HepG2 (cell line): ENCODE measurements at regions not wholly inside any gene's neighbourhood (a gene's known extent, or its start where the extent isn't known, plus 50 kb on each side); places are given as distances from the start of the nearest gene placed in this dataset.

Experiments used
- ATAC-seq: fragments of 200-7000 bp; cut with Tn5 transposase; 3 replicates; pipeline ENCODE4 v1.9.1; 2020; ENCODE audit warnings: mild to moderate bottlenecking, moderate library complexity
- BruUV-seq: library from RNA; stranded (reverse); fragments of 400-500 nt; replicated peaks from 2 replicates; lab custom pipeline; 2021; lab: Mats Ljungman, UMichigan
- CTCF ChIA-PET: fragments of 300-600 bp; formaldehyde crosslinking; extraction: SDS; loops from one replicate; lab custom pipeline; 2021; ENCODE audit warnings: low total read pairs, inconsistent platforms, low intra/inter-chr PET ratio; lab: Yijun Ruan, JAX
- POLR2A ChIA-PET: fragments of 350-600 bp; sonication (Branson Sonifier 250); formaldehyde crosslinking; loops from one replicate; lab custom pipeline; 2020; ENCODE audit warnings: antibody characterized with exemption, inconsistent platforms; lab: Yijun Ruan, JAX
- DNase-seq: peaks from one replicate; pipeline ENCODE4 v3.0.0-alpha.2; 2015; ENCODE audit warnings: low spot score
- FAIRE-seq: peaks from 3 replicates; lab custom pipeline; 2011; peaks lifted over from hg19 to GRCh38; lab: Jason Lieb, UNC
- H2AFZ ChIP-seq: one replicate; pipeline ENCODE4 v1.6.1; 2011; ENCODE audit warnings: low read length, inconsistent platforms
- H3K27ac ChIP-seq: fragments of 300-600 bp; 3 replicates; pipeline ENCODE4 v1.8.0; 2011; ENCODE audit warnings: mixed run types, mild to moderate bottlenecking, mixed read lengths, low read length, inconsistent platforms; ENCODE audit not compliant: insufficient read depth; ENCODE audit errors: extremely low read length
- H3K27me3 ChIP-seq, 2 experiments: fragments of 200-600 bp in 1 of 2; 2 replicates in 1 of 2; 3 replicates in 1 of 2; pipeline versions ENCODE4 v1.6.0 to v1.8.0; 2011; ENCODE audit warnings: low read length in 2 of 2, mild to moderate bottlenecking in 2 of 2, moderate library complexity in 2 of 2, inconsistent platforms in 1 of 2; ENCODE audit not compliant: insufficient read depth in 2 of 2, control insufficient read depth in 1 of 2
- H3K36me3 ChIP-seq, 2 experiments: fragments of 200-600 bp in 1 of 2; replicated peaks in 1 of 2; 2 replicates in 1 of 2; 3 replicates in 1 of 2; pipeline versions ENCODE4 v1.5.1 to v1.8.0; 2011; ENCODE audit warnings: low read length in 2 of 2, inconsistent platforms in 1 of 2; ENCODE audit not compliant: insufficient read depth in 2 of 2, control insufficient read depth in 1 of 2
- H3K4me1 ChIP-seq: 2 replicates; pipeline ENCODE4 v1.5.1; 2012; ENCODE audit warnings: low read length, inconsistent platforms; ENCODE audit not compliant: insufficient read depth
- H3K4me2 ChIP-seq: 2 replicates; pipeline ENCODE4 v1.6.0; 2011; ENCODE audit warnings: low read depth, low read length, inconsistent platforms
- H3K4me3 ChIP-seq, 3 experiments: fragments of 200-600 bp in 1 of 3; sonication (generic), shearing (Covaris generic) in 1 of 3; replicated peaks in 1 of 3; 2 replicates each; pipeline ENCODE4 v1.5.1; 2011 to 2016; ENCODE audit warnings: low read length in 3 of 3, inconsistent platforms in 2 of 3, low read depth in 2 of 3, mild to moderate bottlenecking in 2 of 3, control low read depth in 1 of 3, mixed read lengths in 1 of 3; ENCODE audit not compliant: insufficient read depth in 1 of 3
- H3K79me2 ChIP-seq: one replicate; pipeline ENCODE4 v1.6.1; 2011; ENCODE audit warnings: low read length, inconsistent platforms; ENCODE audit not compliant: insufficient read depth
- H3K9ac ChIP-seq: 2 replicates; pipeline ENCODE4 v1.6.0; 2011; ENCODE audit warnings: mild to moderate bottlenecking, low read depth, low read length, inconsistent platforms; ENCODE audit not compliant: insufficient read depth
- H3K9me3 ChIP-seq: 2 replicates; pipeline ENCODE4 v1.5.1; 2012; ENCODE audit warnings: mild to moderate bottlenecking, low read length
- H4K20me1 ChIP-seq: 2 replicates; pipeline ENCODE4 v1.6.0; 2011; ENCODE audit warnings: inconsistent platforms, mild to moderate bottlenecking, low read length, moderate library complexity; ENCODE audit not compliant: insufficient read depth
- DMTF1 ChIP-seq: sonication (generic); formaldehyde crosslinking; IDR thresholded peaks from 2 replicates; pipeline ENCODE4 v1.4.0; 2020; ENCODE audit warnings: mild to moderate bottlenecking, missing genetic modification reagents
- DZIP1 ChIP-seq: sonication (generic); formaldehyde crosslinking; IDR thresholded peaks from 2 replicates; pipeline ENCODE4 v1.5.0; 2020; ENCODE audit warnings: mild to moderate bottlenecking, missing genetic modification reagents
- HDAC2 ChIP-seq: sonication (generic); formaldehyde crosslinking; IDR thresholded peaks from 2 replicates; pipeline ENCODE4 v1.4.0; 2020; ENCODE audit warnings: missing genetic modification reagents
- HES4 ChIP-seq: sonication (generic); formaldehyde crosslinking; IDR thresholded peaks from 2 replicates; pipeline ENCODE4 v1.9.0; 2021; ENCODE audit warnings: mild to moderate bottlenecking, missing genetic modification reagents, borderline replicate concordance
- JUND ChIP-seq: sonication (generic); formaldehyde crosslinking; IDR thresholded peaks from 2 replicates; pipeline ENCODE4 v1.8.0; 2022; ENCODE audit warnings: mild to moderate bottlenecking, missing genetic modification reagents
- KLF13 ChIP-seq: sonication (generic); formaldehyde crosslinking; IDR thresholded peaks from 2 replicates; pipeline ENCODE4 v1.4.0; 2020; ENCODE audit warnings: mild to moderate bottlenecking, missing genetic modification reagents
- MIER3 ChIP-seq: IDR thresholded peaks from 2 replicates; pipeline ENCODE4 v1.6.1; 2016; ENCODE audit warnings: missing compliant biosample characterization, borderline replicate concordance
- NFIC ChIP-seq: IDR thresholded peaks from 2 replicates; pipeline ENCODE4 v1.6.1; 2012; ENCODE audit warnings: mild to moderate bottlenecking, low read length, inconsistent platforms
- SIX4 ChIP-seq: sonication (generic); formaldehyde crosslinking; IDR thresholded peaks from 2 replicates; pipeline ENCODE4 v1.4.0; 2020; ENCODE audit warnings: missing genetic modification reagents
- TCF12 ChIP-seq, 2 experiments: fragments of 450-650 bp in 1 of 2; sonication (generic) in 1 of 2; formaldehyde crosslinking in 1 of 2; IDR thresholded peaks; 2 replicates each; pipeline versions ENCODE4 v1.6.1 to v1.8.0; 2017 to 2022; ENCODE audit warnings: antibody characterized with exemption in 1 of 2, mild to moderate bottlenecking in 1 of 2, missing genetic modification reagents in 1 of 2, moderate library complexity in 1 of 2
- ZNF543 ChIP-seq: sonication (generic); formaldehyde crosslinking; IDR thresholded peaks from 2 replicates; pipeline ENCODE4 v1.4.0; 2020; ENCODE audit warnings: mild to moderate bottlenecking, missing genetic modification reagents
- ZNF652 ChIP-seq: IDR thresholded peaks from 2 replicates; pipeline ENCODE4 v1.6.1; 2016; ENCODE audit warnings: low read depth, borderline replicate concordance
- ZNF841 ChIP-seq: sonication (generic); formaldehyde crosslinking; IDR thresholded peaks from 2 replicates; pipeline ENCODE4 v1.8.1; 2023; ENCODE audit warnings: missing genetic modification reagents, borderline replicate concordance
- WGBS: methylation state at CpG from one replicate; pipeline ENCODE4 v1.1.6; 2017; ENCODE audit warnings: low lambda C conversion rate; 5-methylcytosine and 5-hydroxymethylcytosine counted together
- in situ Hi-C: cut with HindIII; loops from 2 replicates; pipeline ENCODE4 v1.10.0; 2017; ENCODE audit warnings: low pct_unique_long_range_greater_than_20kb; ENCODE audit not compliant: extremely low pct_ligation_motif_present
- intact Hi-C: fragments of 100-400 bp; cut with micrococcal nuclease; formaldehyde crosslinking; loops from one replicate; pipeline ENCODE4 v1.10.0; 2022; ENCODE audit not compliant: unreplicated experiment

GRCh38 chr2:185245216-185245615, 493.4 kb upstream of the FSIP2 start:
- Histone ChIP-seq H3K36me3 (no peaks in the 10 kb centered on the region), H3K4me3 (no peak overlapping the region), H3K4me1 (no peaks in the 10 kb centered on the region), H3K27ac (no peak overlapping the region), H2AFZ (no peak overlapping the region)
- POLR2A ChIA-PET = no interaction called here
- DNase-seq (no peak), ATAC-seq (no peak)
- TF ChIP-seq ZNF652 (CRISPR knock-in tag) (no peak), MIER3 (CRISPR knock-in tag) (no peak), HDAC2 (CRISPR knock-in tag) (no peak), KLF13 (CRISPR knock-in tag) (no peak), SIX4 (no peak), TCF12 (IDR thresholded peaks at IDR 0.05) (no peak), TCF12 (CRISPR knock-in tag; IDR thresholded peaks at IDR 0.05) (no peak)
- TF ChIP-seq, all 625 proteins: peak for 0
- in situ Hi-C loops = no loop called here
- no peaks in the 10 kb centered on the region for H3K27me3 ChIP-seq
- WGBS = 13% methylated on average over 4 of the region's 4 CpGs
- no peak for FAIRE-seq
- H3K9ac ChIP-seq = no peak overlapping the region
- no peak overlapping the region for H3K4me2 ChIP-seq
- BruUV-seq = no TSS peak
- H3K79me2 ChIP-seq = no peaks in the 10 kb centered on the region
- H4K20me1 ChIP-seq = no peaks in the 10 kb centered on the region
- peaks cover 7% of the 10 kb centered on the region; the same call in 1 of the 2 replicates for H3K9me3 ChIP-seq
- intact Hi-C loops = no loop called here
- CTCF ChIA-PET = no interaction called here

- no peaks in the 10 kb centered on the region for H4K20me1 ChIP-seq
- BruUV-seq = no TSS peak
- H3K9ac ChIP-seq = no peak overlapping the region
- POLR2A ChIA-PET = no interaction called here
- CTCF ChIA-PET = no interaction called here
- no peak for DNase-seq
- no peak for FAIRE-seq
- H3K4me1 ChIP-seq = no peaks in the 10 kb centered on the region
- H3K4me2 ChIP-seq = no peak overlapping the region
- intact Hi-C loops = no loop called here
- no peak overlapping the region for H2AFZ ChIP-seq
- H3K79me2 ChIP-seq = no peaks in the 10 kb centered on the region
- H3K27ac ChIP-seq = no peak overlapping the region
- H3K4me3 ChIP-seq = no peak overlapping the region
- H3K27me3 ChIP-seq = no peaks in the 10 kb centered on the region
- ATAC-seq = no peak
- no peaks in the 10 kb centered on the region for H3K36me3 ChIP-seq
- peaks cover 7% of the 10 kb centered on the region; the same call in 1 of the 2 replicates for H3K9me3 ChIP-seq
- 3% methylated on average over 1 of the region's 1 CpG for WGBS
- in situ Hi-C loops = no loop called here
- TF ChIP-seq JUND (CRISPR knock-in tag) = no peak
- no peak for TF ChIP-seq ZNF841 (CRISPR knock-in tag)
- no peak for TF ChIP-seq HES4 (CRISPR knock-in tag)
- no peak for TF ChIP-seq DMTF1 (CRISPR knock-in tag)
- TF ChIP-seq DZIP1 (CRISPR knock-in tag) = no peak
- no peak for TF ChIP-seq NFIC
- no peak for TF ChIP-seq ZNF543 (CRISPR knock-in tag)
Measured at GRCh38 chr2:185245806-185246205, 492.8 kb upstream of the FSIP2 start.
